HEK293 (cell line): ENCODE measurements at regions not wholly inside any gene's neighbourhood (a gene's known extent, or its start where the extent isn't known, plus 50 kb on each side); places are given as distances from the start of the nearest gene placed in this dataset.

ENCODE experiments used
- CTCF ChIA-PET: fragments of 350-600 bp; formaldehyde crosslinking; extraction: SDS; loops from one replicate; lab custom pipeline; 2021; ENCODE audit warnings: antibody characterized with exemption; lab: Yijun Ruan, JAX
- POLR2A ChIA-PET: fragments of 300-600 bp; formaldehyde crosslinking; extraction: SDS; loops from one replicate; lab custom pipeline; 2020; ENCODE audit warnings: antibody characterized with exemption, inconsistent platforms; lab: Yijun Ruan, JAX
- H3K27ac ChIP-seq: fragments of 200-500 bp; sonication (Bioruptor generic); 2 replicates; pipeline ENCODE4 v1.5.1; 2014; ENCODE audit warnings: low read depth, low read length, control low read depth, inconsistent platforms; ENCODE audit errors: extremely low read depth
- H3K36me3 ChIP-seq, 2 experiments: fragments of 200-500 bp in 1 of 2; sonication (Bioruptor generic) in 1 of 2; 1 replicate in 1 of 2; 2 replicates in 1 of 2; pipeline ENCODE4 v1.5.1; 2014 to 2017; ENCODE audit warnings: inconsistent platforms in 2 of 2, low read length in 2 of 2; ENCODE audit not compliant: control insufficient read depth in 2 of 2, insufficient read depth in 1 of 2
- H3K4me1 ChIP-seq: fragments of 200-500 bp; sonication (Bioruptor generic); 2 replicates; pipeline ENCODE4 v1.5.1; 2014; ENCODE audit warnings: mild to moderate bottlenecking, low read length, inconsistent platforms; ENCODE audit not compliant: control insufficient read depth, insufficient read depth
- H3K4me3 ChIP-seq: 2 replicates; pipeline ENCODE4 v1.5.1; 2011; ENCODE audit warnings: low read depth, mild to moderate bottlenecking, control low read depth, low read length, moderate library complexity
- H3K9me3 ChIP-seq: fragments of 200-500 bp; sonication (Bioruptor generic); 2 replicates; pipeline ENCODE4 v1.5.1; 2014; ENCODE audit warnings: low read depth, low read length, inconsistent platforms; ENCODE audit not compliant: control insufficient read depth, insufficient read depth
- OSR2 ChIP-seq: fragments of 450-650 bp; formaldehyde crosslinking; IDR thresholded peaks from 2 replicates; pipeline ENCODE4 v1.5.1; 2016; ENCODE audit warnings: missing biosample characterization, missing genetic modification characterization
- SALL2 ChIP-seq: fragments of 450-650 bp; formaldehyde crosslinking; IDR thresholded peaks from 2 replicates; pipeline ENCODE4 v1.5.0; 2017; ENCODE audit warnings: missing biosample characterization, mild to moderate bottlenecking, missing genetic modification characterization, borderline replicate concordance
- SETDB1 ChIP-seq: IDR thresholded peaks from one replicate; pipeline ENCODE4 v1.6.1; 2017; ENCODE audit warnings: mild to moderate bottlenecking, low read length, moderate library complexity, mixed read lengths; ENCODE audit not compliant: insufficient read length
- WT1 ChIP-seq: fragments of 450-650 bp; formaldehyde crosslinking; IDR thresholded peaks from 2 replicates; pipeline ENCODE4 v1.5.1; 2016; ENCODE audit warnings: missing biosample characterization, missing genetic modification characterization
- ZNF133 ChIP-seq: fragments of 450-650 bp; formaldehyde crosslinking; IDR thresholded peaks from 2 replicates; pipeline ENCODE4 v1.5.1; 2016; ENCODE audit warnings: missing biosample characterization, missing genetic modification characterization
- ZNF146 ChIP-seq: fragments of 450-650 bp; formaldehyde crosslinking; IDR thresholded peaks from 2 replicates; pipeline ENCODE4 v1.5.1; 2016; ENCODE audit warnings: missing biosample characterization, missing genetic modification characterization
- ZNF239 ChIP-seq: fragments of 450-650 bp; formaldehyde crosslinking; IDR thresholded peaks from 2 replicates; pipeline ENCODE4 v1.5.1; 2016; ENCODE audit warnings: missing biosample characterization, missing genetic modification characterization
- ZNF24 ChIP-seq: fragments of 450-650 bp; formaldehyde crosslinking; IDR thresholded peaks from 2 replicates; pipeline ENCODE4 v1.5.1; 2016; ENCODE audit warnings: missing biosample characterization, missing genetic modification characterization
- ZNF335 ChIP-seq: fragments of 450-650 bp; formaldehyde crosslinking; conservative IDR thresholded peaks from 2 replicates; pipeline ENCODE4 v1.5.1; 2016; ENCODE audit warnings: missing biosample characterization, missing genetic modification characterization
- ZNF354C ChIP-seq: fragments of 450-650 bp; formaldehyde crosslinking; IDR thresholded peaks from 2 replicates; pipeline ENCODE4 v1.5.1; 2016; ENCODE audit warnings: missing biosample characterization, missing genetic modification characterization, low read depth, borderline replicate concordance
- ZNF404 ChIP-seq: fragments of 450-650 bp; formaldehyde crosslinking; IDR thresholded peaks from 2 replicates; pipeline ENCODE4 v1.5.1; 2017; ENCODE audit warnings: missing biosample characterization, missing genetic modification characterization
- ZNF416 ChIP-seq: fragments of 450-650 bp; formaldehyde crosslinking; IDR thresholded peaks from 2 replicates; pipeline ENCODE4 v1.5.1; 2016; ENCODE audit warnings: missing biosample characterization, missing genetic modification characterization
- ZNF529 ChIP-seq: fragments of 450-650 bp; formaldehyde crosslinking; IDR thresholded peaks from 2 replicates; pipeline ENCODE4 v1.5.1; 2017; ENCODE audit warnings: missing genetic modification characterization, missing biosample characterization; ENCODE audit not compliant: insufficient replicate concordance
- ZNF596 ChIP-seq: fragments of 450-650 bp; IDR thresholded peaks from 2 replicates; pipeline ENCODE4 v1.5.0; 2018; ENCODE audit warnings: missing biosample characterization, mild to moderate bottlenecking, missing genetic modification characterization, moderate library complexity
- ZNF629 ChIP-seq: fragments of 450-650 bp; formaldehyde crosslinking; IDR thresholded peaks from 2 replicates; pipeline ENCODE4 v1.5.1; 2017; ENCODE audit warnings: missing biosample characterization, missing genetic modification characterization
- ZNF654 ChIP-seq: fragments of 450-650 bp; formaldehyde crosslinking; IDR thresholded peaks from 2 replicates; pipeline ENCODE4 v1.5.1; 2016; ENCODE audit warnings: low read depth, missing biosample characterization, missing genetic modification characterization
- ZNF747 ChIP-seq: fragments of 450-650 bp; formaldehyde crosslinking; IDR thresholded peaks from 2 replicates; pipeline ENCODE4 v1.5.1; 2016; ENCODE audit warnings: missing biosample characterization, missing genetic modification characterization
- ZSCAN16 ChIP-seq: fragments of 450-650 bp; formaldehyde crosslinking; IDR thresholded peaks from 2 replicates; pipeline ENCODE4 v1.5.1; 2016; ENCODE audit warnings: missing biosample characterization, missing genetic modification characterization
- TF ChIP-seq, protein P1 (sequence below): fragments of 450-650 bp; formaldehyde crosslinking; IDR thresholded peaks from 2 replicates; pipeline ENCODE4 v1.5.1; 2016; ENCODE audit warnings: missing biosample characterization, missing genetic modification characterization, low read depth
- TF ChIP-seq, protein P2 (sequence below): fragments of 450-650 bp; formaldehyde crosslinking; IDR thresholded peaks from 2 replicates; pipeline ENCODE4 v1.5.1; 2016; ENCODE audit warnings: missing biosample characterization, missing genetic modification characterization
- TF ChIP-seq, protein P3 (sequence below): sonication (generic); formaldehyde crosslinking; IDR thresholded peaks from 2 replicates; pipeline ENCODE4 v1.8.1; 2022; ENCODE audit warnings: mild to moderate bottlenecking, moderate library complexity, missing genetic modification reagents
- TF ChIP-seq, protein P4 (sequence below): fragments of 450-650 bp; IDR thresholded peaks from 2 replicates; pipeline ENCODE4 v1.5.1; 2018; ENCODE audit warnings: missing biosample characterization, mild to moderate bottlenecking, missing genetic modification characterization
- TF ChIP-seq, protein P5 (sequence below): fragments of 450-650 bp; formaldehyde crosslinking; optimal IDR thresholded peaks from 2 replicates; pipeline ENCODE3; 2016; ENCODE audit warnings: missing biosample characterization, mild to moderate bottlenecking, missing genetic modification characterization
- TF ChIP-seq, protein P6 (sequence below): fragments of 450-650 bp; formaldehyde crosslinking; IDR thresholded peaks from 2 replicates; pipeline ENCODE4 v1.5.1; 2016; ENCODE audit warnings: missing biosample characterization, missing genetic modification characterization
- TF ChIP-seq, protein P7 (sequence below): fragments of 450-650 bp; formaldehyde crosslinking; IDR thresholded peaks from 2 replicates; pipeline ENCODE4 v1.5.1; 2016; ENCODE audit warnings: missing biosample characterization, missing genetic modification characterization
- TF ChIP-seq, protein P8 (sequence below): fragments of 450-650 bp; formaldehyde crosslinking; IDR thresholded peaks from 2 replicates; pipeline ENCODE4 v1.5.1; 2016; ENCODE audit warnings: missing biosample characterization, missing genetic modification characterization

DNA sequence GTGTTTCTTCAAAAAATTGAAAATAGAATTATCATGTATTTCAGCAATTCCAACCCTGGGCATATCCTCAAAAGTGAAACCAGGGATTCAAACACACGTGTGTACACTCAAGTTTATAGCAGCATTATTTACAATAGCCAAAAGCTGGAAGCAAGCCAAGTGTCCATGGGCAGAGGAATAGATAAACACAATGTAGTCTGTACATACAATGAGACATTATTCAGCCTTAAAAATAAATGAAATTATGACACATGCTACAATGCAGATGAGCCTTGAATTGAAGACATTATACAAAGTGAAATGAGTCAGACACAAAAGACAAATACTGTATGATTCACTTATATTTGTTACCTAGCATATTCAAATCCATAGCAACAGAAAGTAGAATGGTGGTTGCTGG lies 853.4 kb downstream of the STIM2 start (continued):
- no peak for TF ChIP-seq ZNF529
- no peak for TF ChIP-seq SETDB1
- no peak for TF ChIP-seq WT1 (tag by site-specific recombination)
- no peak for TF ChIP-seq ZNF747 (tag by site-specific recombination)
- no peak for TF ChIP-seq ZNF404 (tag by site-specific recombination)
- no peak for TF ChIP-seq SALL2
- TF ChIP-seq ZNF654 (tag by site-specific recombination), result no peak
- TF ChIP-seq, protein P1, sequence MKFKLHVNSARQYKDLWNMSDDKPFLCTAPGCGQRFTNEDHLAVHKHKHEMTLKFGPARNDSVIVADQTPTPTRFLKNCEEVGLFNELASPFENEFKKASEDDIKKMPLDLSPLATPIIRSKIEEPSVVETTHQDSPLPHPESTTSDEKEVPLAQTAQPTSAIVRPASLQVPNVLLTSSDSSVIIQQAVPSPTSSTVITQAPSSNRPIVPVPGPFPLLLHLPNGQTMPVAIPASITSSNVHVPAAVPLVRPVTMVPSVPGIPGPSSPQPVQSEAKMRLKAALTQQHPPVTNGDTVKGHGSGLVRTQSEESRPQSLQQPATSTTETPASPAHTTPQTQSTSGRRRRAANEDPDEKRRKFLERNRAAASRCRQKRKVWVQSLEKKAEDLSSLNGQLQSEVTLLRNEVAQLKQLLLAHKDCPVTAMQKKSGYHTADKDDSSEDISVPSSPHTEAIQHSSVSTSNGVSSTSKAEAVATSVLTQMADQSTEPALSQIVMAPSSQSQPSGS (tag by site-specific recombination), result no peak
- TF ChIP-seq ZNF24, result no peak
- TF ChIP-seq ZNF416, result no peak
- no peak for TF ChIP-seq ZNF239 (tag by site-specific recombination)

DNA sequence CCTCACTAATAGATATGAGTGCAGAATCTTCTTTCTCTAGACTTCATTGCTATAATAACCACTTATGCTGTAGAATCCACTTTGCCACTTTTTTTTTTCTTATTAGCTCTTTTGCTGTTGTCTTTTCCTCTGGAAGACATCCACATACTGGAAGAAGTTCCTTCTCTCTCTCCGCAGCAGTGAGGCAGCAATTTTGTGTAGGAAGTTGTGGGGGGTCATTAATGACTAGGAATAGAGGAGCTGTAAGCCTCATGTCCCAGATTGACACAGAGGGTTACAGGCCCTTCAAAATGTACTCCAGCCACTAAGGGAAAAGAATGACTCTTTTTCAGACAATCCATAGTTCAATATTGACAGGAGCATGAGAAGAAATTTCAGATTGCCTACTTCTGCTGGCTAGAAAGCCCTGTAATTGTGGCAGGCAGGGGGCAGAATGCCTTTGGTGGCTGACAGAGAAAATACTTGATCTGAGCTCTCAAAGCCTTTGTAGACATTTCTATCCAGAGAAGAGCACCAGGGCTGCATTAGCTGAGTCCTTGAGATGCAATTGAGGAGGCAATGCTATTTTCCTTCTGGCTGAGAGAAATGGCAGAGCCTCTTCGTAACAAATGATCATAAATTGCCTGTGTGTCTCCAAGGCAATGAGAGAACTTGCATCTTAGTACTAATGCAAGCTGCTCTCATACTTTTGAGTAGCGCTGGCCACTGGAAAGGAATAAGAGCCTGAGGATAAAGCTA lies 856.2 kb downstream of the STIM2 start:
- H3K9me3 ChIP-seq, result no peaks in the 10 kb centered on the region
- H3K27ac ChIP-seq, result no peak overlapping the region
- TF ChIP-seq, protein P2, sequence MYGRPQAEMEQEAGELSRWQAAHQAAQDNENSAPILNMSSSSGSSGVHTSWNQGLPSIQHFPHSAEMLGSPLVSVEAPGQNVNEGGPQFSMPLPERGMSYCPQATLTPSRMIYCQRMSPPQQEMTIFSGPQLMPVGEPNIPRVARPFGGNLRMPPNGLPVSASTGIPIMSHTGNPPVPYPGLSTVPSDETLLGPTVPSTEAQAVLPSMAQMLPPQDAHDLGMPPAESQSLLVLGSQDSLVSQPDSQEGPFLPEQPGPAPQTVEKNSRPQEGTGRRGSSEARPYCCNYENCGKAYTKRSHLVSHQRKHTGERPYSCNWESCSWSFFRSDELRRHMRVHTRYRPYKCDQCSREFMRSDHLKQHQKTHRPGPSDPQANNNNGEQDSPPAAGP (tag by site-specific recombination), result no peak
- TF ChIP-seq, protein P3, sequence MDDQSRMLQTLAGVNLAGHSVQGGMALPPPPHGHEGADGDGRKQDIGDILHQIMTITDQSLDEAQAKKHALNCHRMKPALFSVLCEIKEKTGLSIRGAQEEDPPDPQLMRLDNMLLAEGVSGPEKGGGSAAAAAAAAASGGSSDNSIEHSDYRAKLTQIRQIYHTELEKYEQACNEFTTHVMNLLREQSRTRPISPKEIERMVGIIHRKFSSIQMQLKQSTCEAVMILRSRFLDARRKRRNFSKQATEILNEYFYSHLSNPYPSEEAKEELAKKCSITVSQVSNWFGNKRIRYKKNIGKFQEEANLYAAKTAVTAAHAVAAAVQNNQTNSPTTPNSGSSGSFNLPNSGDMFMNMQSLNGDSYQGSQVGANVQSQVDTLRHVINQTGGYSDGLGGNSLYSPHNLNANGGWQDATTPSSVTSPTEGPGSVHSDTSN (CRISPR knock-in tag), result no peak
- TF ChIP-seq, protein P4, sequence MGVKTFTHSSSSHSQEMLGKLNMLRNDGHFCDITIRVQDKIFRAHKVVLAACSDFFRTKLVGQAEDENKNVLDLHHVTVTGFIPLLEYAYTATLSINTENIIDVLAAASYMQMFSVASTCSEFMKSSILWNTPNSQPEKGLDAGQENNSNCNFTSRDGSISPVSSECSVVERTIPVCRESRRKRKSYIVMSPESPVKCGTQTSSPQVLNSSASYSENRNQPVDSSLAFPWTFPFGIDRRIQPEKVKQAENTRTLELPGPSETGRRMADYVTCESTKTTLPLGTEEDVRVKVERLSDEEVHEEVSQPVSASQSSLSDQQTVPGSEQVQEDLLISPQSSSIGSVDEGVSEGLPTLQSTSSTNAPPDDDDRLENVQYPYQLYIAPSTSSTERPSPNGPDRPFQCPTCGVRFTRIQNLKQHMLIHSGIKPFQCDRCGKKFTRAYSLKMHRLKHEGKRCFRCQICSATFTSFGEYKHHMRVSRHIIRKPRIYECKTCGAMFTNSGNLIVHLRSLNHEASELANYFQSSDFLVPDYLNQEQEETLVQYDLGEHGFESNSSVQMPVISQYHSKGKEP (tag by site-specific recombination), result no peak
- no peak for TF ChIP-seq ZNF629 (tag by site-specific recombination)
- no peak for TF ChIP-seq ZNF354C
- TF ChIP-seq ZNF596, result no peak
- no peaks in the 10 kb centered on the region for H3K4me1 ChIP-seq
- POLR2A ChIA-PET, result no interaction called here
- no peak overlapping the region for H3K4me3 ChIP-seq
- CTCF ChIA-PET, result interaction anchor here (0.6 kb wide), 1 partner anchor 32 kb away, joined by 4 read pairs; no protein-coding TSS in a partner anchor
- H3K36me3 ChIP-seq, result no peaks in the 10 kb centered on the region

DNA sequence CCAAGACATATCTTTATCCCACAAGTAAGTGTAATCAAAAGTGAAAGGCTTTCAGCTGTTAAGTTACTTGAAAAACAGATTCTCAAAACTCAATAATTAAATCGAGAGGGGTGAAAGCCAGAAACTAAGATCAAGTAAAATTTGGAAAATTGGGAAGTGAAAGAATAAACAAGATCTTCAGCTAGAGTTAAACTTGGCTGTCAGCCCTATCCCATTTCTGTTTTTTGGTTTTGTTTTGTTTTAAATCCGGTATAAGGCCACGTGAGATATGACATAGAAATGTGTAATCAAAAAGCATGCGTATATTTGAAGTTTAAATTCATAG lies 856.8 kb downstream of the STIM2 start:
- no peak overlapping the region for H3K27ac ChIP-seq
- ChIA-PET POLR2A (no interaction called here), CTCF (no interaction called here)
- H3K4me1 ChIP-seq, result no peaks in the 10 kb centered on the region
- no peaks in the 10 kb centered on the region for H3K9me3 ChIP-seq
- no peaks in the 10 kb centered on the region for H3K36me3 ChIP-seq
- H3K4me3 ChIP-seq, result no peak overlapping the region
- TF ChIP-seq ZSCAN16 (tag by site-specific recombination) (no peak), ZNF133 (tag by site-specific recombination) (no peak), OSR2 (no peak), ZNF146 (tag by site-specific recombination) (no peak), ZNF335 (tag by site-specific recombination) (no peak)
- TF ChIP-seq, protein P5, sequence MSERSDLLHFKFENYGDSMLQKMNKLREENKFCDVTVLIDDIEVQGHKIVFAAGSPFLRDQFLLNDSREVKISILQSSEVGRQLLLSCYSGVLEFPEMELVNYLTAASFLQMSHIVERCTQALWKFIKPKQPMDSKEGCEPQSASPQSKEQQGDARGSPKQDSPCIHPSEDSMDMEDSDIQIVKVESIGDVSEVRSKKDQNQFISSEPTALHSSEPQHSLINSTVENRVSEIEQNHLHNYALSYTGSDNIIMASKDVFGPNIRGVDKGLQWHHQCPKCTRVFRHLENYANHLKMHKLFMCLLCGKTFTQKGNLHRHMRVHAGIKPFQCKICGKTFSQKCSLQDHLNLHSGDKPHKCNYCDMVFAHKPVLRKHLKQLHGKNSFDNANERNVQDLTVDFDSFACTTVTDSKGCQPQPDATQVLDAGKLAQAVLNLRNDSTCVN (tag by site-specific recombination), result no peak
- TF ChIP-seq, protein P6, sequence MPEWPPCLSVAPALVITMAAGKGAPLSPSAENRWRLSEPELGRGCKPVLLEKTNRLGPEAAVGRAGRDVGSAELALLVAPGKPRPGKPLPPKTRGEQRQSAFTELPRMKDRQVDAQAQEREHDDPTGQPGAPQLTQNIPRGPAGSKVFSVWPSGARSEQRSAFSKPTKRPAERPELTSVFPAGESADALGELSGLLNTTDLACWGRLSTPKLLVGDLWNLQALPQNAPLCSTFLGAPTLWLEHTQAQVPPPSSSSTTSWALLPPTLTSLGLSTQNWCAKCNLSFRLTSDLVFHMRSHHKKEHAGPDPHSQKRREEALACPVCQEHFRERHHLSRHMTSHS (tag by site-specific recombination), result no peak
- TF ChIP-seq, protein P7, sequence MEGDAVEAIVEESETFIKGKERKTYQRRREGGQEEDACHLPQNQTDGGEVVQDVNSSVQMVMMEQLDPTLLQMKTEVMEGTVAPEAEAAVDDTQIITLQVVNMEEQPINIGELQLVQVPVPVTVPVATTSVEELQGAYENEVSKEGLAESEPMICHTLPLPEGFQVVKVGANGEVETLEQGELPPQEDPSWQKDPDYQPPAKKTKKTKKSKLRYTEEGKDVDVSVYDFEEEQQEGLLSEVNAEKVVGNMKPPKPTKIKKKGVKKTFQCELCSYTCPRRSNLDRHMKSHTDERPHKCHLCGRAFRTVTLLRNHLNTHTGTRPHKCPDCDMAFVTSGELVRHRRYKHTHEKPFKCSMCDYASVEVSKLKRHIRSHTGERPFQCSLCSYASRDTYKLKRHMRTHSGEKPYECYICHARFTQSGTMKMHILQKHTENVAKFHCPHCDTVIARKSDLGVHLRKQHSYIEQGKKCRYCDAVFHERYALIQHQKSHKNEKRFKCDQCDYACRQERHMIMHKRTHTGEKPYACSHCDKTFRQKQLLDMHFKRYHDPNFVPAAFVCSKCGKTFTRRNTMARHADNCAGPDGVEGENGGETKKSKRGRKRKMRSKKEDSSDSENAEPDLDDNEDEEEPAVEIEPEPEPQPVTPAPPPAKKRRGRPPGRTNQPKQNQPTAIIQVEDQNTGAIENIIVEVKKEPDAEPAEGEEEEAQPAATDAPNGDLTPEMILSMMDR (tag by site-specific recombination), result no peak
- TF ChIP-seq, protein P8, sequence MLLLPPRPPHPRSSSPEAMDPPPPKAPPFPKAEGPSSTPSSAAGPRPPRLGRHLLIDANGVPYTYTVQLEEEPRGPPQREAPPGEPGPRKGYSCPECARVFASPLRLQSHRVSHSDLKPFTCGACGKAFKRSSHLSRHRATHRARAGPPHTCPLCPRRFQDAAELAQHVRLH (tag by site-specific recombination), result no peak
